GM19239 (cell line): ENCODE measurements at regions not wholly inside any gene's neighbourhood (a gene's known extent, or its start where the extent isn't known, plus 50 kb on each side); places are given as distances from the start of the nearest gene placed in this dataset.

ENCODE experiments used
- DNase-seq: peaks from one replicate; pipeline ENCODE4 v3.0.0; 2011; ENCODE audit warnings: low spot score; ENCODE audit not compliant: insufficient read length
- FAIRE-seq: peaks from 2 replicates; lab custom pipeline; 2011; peaks lifted over from hg19 to GRCh38; lab: Jason Lieb, UNC

GRCh38 chr9:656926-657568, 184.4 kb upstream of the DMRT1 start:
- DNase-seq = no peak
- no peak for FAIRE-seq

GRCh38 chr9:659286-659685, 182.2 kb upstream of the DMRT1 start:
- DNase-seq (no peak), FAIRE-seq (no peak)

GRCh38 chr9:660227-660626, 181.3 kb upstream of the DMRT1 start:
- no peak for FAIRE-seq
- DNase-seq = no peak

GRCh38 chr9:663541-663940, 178.0 kb upstream of the DMRT1 start:
- DNase-seq = no peak
- FAIRE-seq = no peak

- DNase-seq (no peak), FAIRE-seq (no peak)
These were observed 176.2 kb upstream of the DMRT1 start for GRCh38 chr9:665296-665695.

- FAIRE-seq (no peak), DNase-seq (no peak)
These were observed 169.5 kb upstream of the DMRT1 start for GRCh38 chr9:671997-672396.

GRCh38 chr9:672851-673250, 168.6 kb upstream of the DMRT1 start:
- FAIRE-seq (no peak), DNase-seq (no peak)

- FAIRE-seq = no peak
- no peak for DNase-seq
These were observed 168.1 kb upstream of the DMRT1 start for GRCh38 chr9:673264-673965.

- FAIRE-seq (no peak), DNase-seq (no peak)
These were observed 167.5 kb upstream of the DMRT1 start for GRCh38 chr9:673966-674526.

- no peak for FAIRE-seq
These were observed 165.7 kb upstream of the DMRT1 start for GRCh38 chr9:675697-676370.

GRCh38 chr9:676780-677438, 164.6 kb upstream of the DMRT1 start:
- DNase-seq (no peak), FAIRE-seq (no peak)

More at GRCh38 chr9:675697-676370, 165.7 kb upstream of the DMRT1 start:
- DNase-seq = no peak

- no peak for DNase-seq
These were observed 163.9 kb upstream of the DMRT1 start for GRCh38 chr9:677461-678097.

GRCh38 chr9:678897-679296, 162.6 kb upstream of the DMRT1 start:
- FAIRE-seq (no peak), DNase-seq (no peak)

More at GRCh38 chr9:677461-678097, 163.9 kb upstream of the DMRT1 start:
- no peak for FAIRE-seq

- no peak for FAIRE-seq
- DNase-seq = no peak
These were observed 162.0 kb upstream of the DMRT1 start for GRCh38 chr9:679462-679861.

- FAIRE-seq = no peak
- no peak for DNase-seq
These were observed 161.4 kb upstream of the DMRT1 start for GRCh38 chr9:680106-680505.

GRCh38 chr9:682633-683508, 158.6 kb upstream of the DMRT1 start:
- FAIRE-seq = no peak
- DNase-seq = no peak

GRCh38 chr9:683509-684021, 157.9 kb upstream of the DMRT1 start:
- no peak for FAIRE-seq
- DNase-seq = no peak

GRCh38 chr9:684054-684890, 157.2 kb upstream of the DMRT1 start:
- DNase-seq = no peak
- FAIRE-seq = no peak
